ENCODE measurements at regions not wholly inside any gene's neighbourhood (a gene's known extent, or its start where the extent isn't known, plus 50 kb on each side); places are given as distances from the start of the nearest gene placed in this dataset.

- no peaks in the 10 kb centered on the region for H3K4me1 ChIP-seq (replicated peaks)
- no peak for DNase-seq (ENCODE audit: low spot score)
- no peaks in the 10 kb centered on the region for H3K9me3 ChIP-seq
- no peak overlapping the region for H3K4me3 ChIP-seq
- H3K36me3 ChIP-seq = no peaks in the 10 kb centered on the region
- intact Hi-C loops (cut with DNase I) = no loop called here
- H3K27ac ChIP-seq = no peak overlapping the region
- no peaks in the 10 kb centered on the region for H3K27me3 ChIP-seq (replicated peaks; ENCODE audit: insufficient read depth)
- TF ChIP-seq POLR2A (IDR thresholded peaks at IDR 0.05) = no peak
- no peak for TF ChIP-seq POLR2AphosphoS5 (IDR thresholded peaks at IDR 0.05)
- TF ChIP-seq CTCF (IDR thresholded peaks at IDR 0.05) = no peak
Observed at GRCh38 chr4:17155486-17155885, 257.0 kb upstream of the LDB2 start.

- no peak for DNase-seq (ENCODE audit: low spot score)
Observed at GRCh38 chr4:17153572-17153971, 255.1 kb upstream of the LDB2 start.

GRCh38 chr4:17152941-17153540 lies 254.6 kb upstream of the LDB2 start:
- no peaks in the 10 kb centered on the region for H3K9me3 ChIP-seq
- no peak overlapping the region for H3K27ac ChIP-seq
- TF ChIP-seq POLR2AphosphoS5 (IDR thresholded peaks at IDR 0.05) = no peak
- TF ChIP-seq POLR2A (IDR thresholded peaks at IDR 0.05) = no peak
- no peak for TF ChIP-seq CTCF (IDR thresholded peaks at IDR 0.05)
- WGBS = 52% methylated on average over 6 of the region's 6 CpGs
- H3K4me1 ChIP-seq (replicated peaks) = no peaks in the 10 kb centered on the region
- intact Hi-C loops (cut with DNase I) = no loop called here
- H3K36me3 ChIP-seq = no peaks in the 10 kb centered on the region
- H3K4me3 ChIP-seq = no peak overlapping the region
- DNase-seq (ENCODE audit: low spot score) = no peak
- H3K27me3 ChIP-seq (replicated peaks; ENCODE audit: insufficient read depth) = no peaks in the 10 kb centered on the region

More at GRCh38 chr4:17153572-17153971, 255.1 kb upstream of the LDB2 start:
- no peak for TF ChIP-seq CTCF (IDR thresholded peaks at IDR 0.05)
- TF ChIP-seq POLR2AphosphoS5 (IDR thresholded peaks at IDR 0.05) = no peak
- no peak for TF ChIP-seq POLR2A (IDR thresholded peaks at IDR 0.05)
- Histone ChIP-seq H3K36me3 (no peaks in the 10 kb centered on the region), H3K4me1 (replicated peaks) (no peaks in the 10 kb centered on the region), H3K27me3 (replicated peaks; ENCODE audit: insufficient read depth) (no peaks in the 10 kb centered on the region), H3K9me3 (no peaks in the 10 kb centered on the region), H3K27ac (no peak overlapping the region), H3K4me3 (no peak overlapping the region)
- WGBS = 94% methylated on average over 6 of the region's 6 CpGs
- intact Hi-C loops (cut with DNase I) = no loop called here

GRCh38 chr4:17142232-17142711 lies 243.8 kb upstream of the LDB2 start:
- intact Hi-C loops (cut with DNase I) = no loop called here
- DNase-seq (ENCODE audit: low spot score) = no peak
- Histone ChIP-seq H3K4me3 (no peak overlapping the region), H3K27me3 (replicated peaks; ENCODE audit: insufficient read depth) (no peaks in the 10 kb centered on the region), H3K4me1 (replicated peaks) (no peaks in the 10 kb centered on the region), H3K27ac (no peak overlapping the region), H3K9me3 (no peaks in the 10 kb centered on the region), H3K36me3 (no peaks in the 10 kb centered on the region)
- TF ChIP-seq POLR2AphosphoS5 (IDR thresholded peaks at IDR 0.05) = no peak
- TF ChIP-seq CTCF (IDR thresholded peaks at IDR 0.05) = no peak
- TF ChIP-seq POLR2A (IDR thresholded peaks at IDR 0.05) = no peak

- no peaks in the 10 kb centered on the region for H3K27me3 ChIP-seq (replicated peaks; ENCODE audit: insufficient read depth)
- no peaks in the 10 kb centered on the region for H3K9me3 ChIP-seq
- H3K27ac ChIP-seq = no peak overlapping the region
- TF ChIP-seq CTCF (IDR thresholded peaks at IDR 0.05) (no peak), POLR2AphosphoS5 (IDR thresholded peaks at IDR 0.05) (no peak), POLR2A (IDR thresholded peaks at IDR 0.05) (no peak)
- H3K4me3 ChIP-seq = no peak overlapping the region
- DNase-seq (ENCODE audit: low spot score) = no peak
- no peaks in the 10 kb centered on the region for H3K4me1 ChIP-seq (replicated peaks)
- intact Hi-C loops (cut with DNase I) = no loop called here
- H3K36me3 ChIP-seq = no peaks in the 10 kb centered on the region
Observed at GRCh38 chr4:17138847-17139246, 240.4 kb upstream of the LDB2 start.

Data from prostate gland (tissue), 2 donors.